ENCODE measurements at regions not wholly inside any gene's neighbourhood (a gene's known extent, or its start where the extent isn't known, plus 50 kb on each side); places are given as distances from the start of the nearest gene placed in this dataset.

DNA sequence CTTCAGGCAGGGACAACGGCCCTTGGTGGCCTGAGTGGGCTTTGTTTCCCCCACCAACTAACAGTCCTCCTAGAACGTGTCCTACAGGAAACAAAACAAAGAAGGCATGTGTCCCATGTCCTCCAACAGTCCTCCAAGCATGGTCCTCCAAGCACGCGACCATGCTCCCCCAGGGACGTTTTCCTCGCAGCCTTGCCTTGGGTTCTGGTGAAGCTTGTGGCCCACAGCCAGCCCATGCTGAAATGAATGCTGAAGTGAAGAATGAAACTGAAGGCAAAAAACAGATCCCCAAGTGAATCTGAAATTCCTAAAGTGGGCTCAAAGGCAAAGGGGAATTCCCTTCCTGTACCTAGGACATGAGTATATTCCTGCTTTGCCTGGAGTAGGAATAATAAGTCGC lies 176.6 kb downstream of the JCAD start:
- TF ChIP-seq, protein P1, sequence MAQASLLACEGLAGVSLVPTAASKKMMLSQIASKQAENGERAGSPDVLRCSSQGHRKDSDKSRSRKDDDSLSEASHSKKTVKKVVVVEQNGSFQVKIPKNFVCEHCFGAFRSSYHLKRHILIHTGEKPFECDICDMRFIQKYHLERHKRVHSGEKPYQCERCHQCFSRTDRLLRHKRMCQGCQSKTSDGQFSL (CRISPR knock-in tag; IDR thresholded peaks at IDR 0.05): no peak
- TF ChIP-seq, protein P1 (tag; IDR thresholded peaks at IDR 0.05): no peak
- TF ChIP-seq, protein P2, sequence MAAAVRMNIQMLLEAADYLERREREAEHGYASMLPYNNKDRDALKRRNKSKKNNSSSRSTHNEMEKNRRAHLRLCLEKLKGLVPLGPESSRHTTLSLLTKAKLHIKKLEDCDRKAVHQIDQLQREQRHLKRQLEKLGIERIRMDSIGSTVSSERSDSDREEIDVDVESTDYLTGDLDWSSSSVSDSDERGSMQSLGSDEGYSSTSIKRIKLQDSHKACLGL (CRISPR knock-in tag; IDR thresholded peaks at IDR 0.05; ENCODE audit: borderline replicate concordance, poor library complexity, severe bottlenecking): no peak
- TF ChIP-seq POLR2A (conservative IDR thresholded peaks at IDR 0.05) (no peak), IRF2 (CRISPR knock-in tag; IDR thresholded peaks at IDR 0.05) (no peak), SREBF2 (CRISPR knock-in tag; IDR thresholded peaks at IDR 0.05) (no peak), TBP (optimal IDR thresholded peaks at IDR 0.05; ENCODE audit: low read depth, low read length) (no peak), CBX2 (IDR thresholded peaks at IDR 0.05; ENCODE audit: insufficient read depth, low read length, poor library complexity, severe bottlenecking) (no peak), POLR2AphosphoS2 (IDR thresholded peaks at IDR 0.05; ENCODE audit: low read length) (no peak), SAFB2 (IDR thresholded peaks at IDR 0.05; ENCODE audit: borderline replicate concordance, low read depth, low read length, severe bottlenecking) (no peak), NR2C2 (CRISPR knock-in tag; IDR thresholded peaks at IDR 0.05) (no peak), NR2C2 (tag; IDR thresholded peaks at IDR 0.05) (no peak), TAF1 (IDR thresholded peaks at IDR 0.05; ENCODE audit: control insufficient read depth, extremely low read depth, insufficient read depth, low read length, severe bottlenecking) (no peak)
- TF ChIP-seq, protein P3, sequence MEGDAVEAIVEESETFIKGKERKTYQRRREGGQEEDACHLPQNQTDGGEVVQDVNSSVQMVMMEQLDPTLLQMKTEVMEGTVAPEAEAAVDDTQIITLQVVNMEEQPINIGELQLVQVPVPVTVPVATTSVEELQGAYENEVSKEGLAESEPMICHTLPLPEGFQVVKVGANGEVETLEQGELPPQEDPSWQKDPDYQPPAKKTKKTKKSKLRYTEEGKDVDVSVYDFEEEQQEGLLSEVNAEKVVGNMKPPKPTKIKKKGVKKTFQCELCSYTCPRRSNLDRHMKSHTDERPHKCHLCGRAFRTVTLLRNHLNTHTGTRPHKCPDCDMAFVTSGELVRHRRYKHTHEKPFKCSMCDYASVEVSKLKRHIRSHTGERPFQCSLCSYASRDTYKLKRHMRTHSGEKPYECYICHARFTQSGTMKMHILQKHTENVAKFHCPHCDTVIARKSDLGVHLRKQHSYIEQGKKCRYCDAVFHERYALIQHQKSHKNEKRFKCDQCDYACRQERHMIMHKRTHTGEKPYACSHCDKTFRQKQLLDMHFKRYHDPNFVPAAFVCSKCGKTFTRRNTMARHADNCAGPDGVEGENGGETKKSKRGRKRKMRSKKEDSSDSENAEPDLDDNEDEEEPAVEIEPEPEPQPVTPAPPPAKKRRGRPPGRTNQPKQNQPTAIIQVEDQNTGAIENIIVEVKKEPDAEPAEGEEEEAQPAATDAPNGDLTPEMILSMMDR (IDR thresholded peaks at IDR 0.05 in 2 of 3, conservative IDR thresholded peaks at IDR 0.05 in 1 of 3; ENCODE audit: insufficient read depth in 2 of 3, low read depth in 1 of 3, low read length in 3 of 3): no peak
- TF ChIP-seq, protein P4, sequence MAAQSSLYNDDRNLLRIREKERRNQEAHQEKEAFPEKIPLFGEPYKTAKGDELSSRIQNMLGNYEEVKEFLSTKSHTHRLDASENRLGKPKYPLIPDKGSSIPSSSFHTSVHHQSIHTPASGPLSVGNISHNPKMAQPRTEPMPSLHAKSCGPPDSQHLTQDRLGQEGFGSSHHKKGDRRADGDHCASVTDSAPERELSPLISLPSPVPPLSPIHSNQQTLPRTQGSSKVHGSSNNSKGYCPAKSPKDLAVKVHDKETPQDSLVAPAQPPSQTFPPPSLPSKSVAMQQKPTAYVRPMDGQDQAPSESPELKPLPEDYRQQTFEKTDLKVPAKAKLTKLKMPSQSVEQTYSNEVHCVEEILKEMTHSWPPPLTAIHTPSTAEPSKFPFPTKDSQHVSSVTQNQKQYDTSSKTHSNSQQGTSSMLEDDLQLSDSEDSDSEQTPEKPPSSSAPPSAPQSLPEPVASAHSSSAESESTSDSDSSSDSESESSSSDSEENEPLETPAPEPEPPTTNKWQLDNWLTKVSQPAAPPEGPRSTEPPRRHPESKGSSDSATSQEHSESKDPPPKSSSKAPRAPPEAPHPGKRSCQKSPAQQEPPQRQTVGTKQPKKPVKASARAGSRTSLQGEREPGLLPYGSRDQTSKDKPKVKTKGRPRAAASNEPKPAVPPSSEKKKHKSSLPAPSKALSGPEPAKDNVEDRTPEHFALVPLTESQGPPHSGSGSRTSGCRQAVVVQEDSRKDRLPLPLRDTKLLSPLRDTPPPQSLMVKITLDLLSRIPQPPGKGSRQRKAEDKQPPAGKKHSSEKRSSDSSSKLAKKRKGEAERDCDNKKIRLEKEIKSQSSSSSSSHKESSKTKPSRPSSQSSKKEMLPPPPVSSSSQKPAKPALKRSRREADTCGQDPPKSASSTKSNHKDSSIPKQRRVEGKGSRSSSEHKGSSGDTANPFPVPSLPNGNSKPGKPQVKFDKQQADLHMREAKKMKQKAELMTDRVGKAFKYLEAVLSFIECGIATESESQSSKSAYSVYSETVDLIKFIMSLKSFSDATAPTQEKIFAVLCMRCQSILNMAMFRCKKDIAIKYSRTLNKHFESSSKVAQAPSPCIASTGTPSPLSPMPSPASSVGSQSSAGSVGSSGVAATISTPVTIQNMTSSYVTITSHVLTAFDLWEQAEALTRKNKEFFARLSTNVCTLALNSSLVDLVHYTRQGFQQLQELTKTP (IDR thresholded peaks at IDR 0.05; ENCODE audit: low read depth in 1 of 2, partially characterized antibody in 2 of 2): no peak

Data from K562 (cell line).